HUES48 (cell line): ENCODE measurements at regions not wholly inside any gene's neighbourhood (a gene's known extent, or its start where the extent isn't known, plus 50 kb on each side); places are given as distances from the start of the nearest gene placed in this dataset.

Experiments used
- H3K27ac ChIP-seq: one replicate; pipeline ENCODE4 v1.7.0; 2013; ENCODE audit warnings: low read depth, low read length, inconsistent platforms
- H3K27me3 ChIP-seq: 2 replicates; pipeline ENCODE4 v1.6.1; 2013; ENCODE audit warnings: mild to moderate bottlenecking, low read length; ENCODE audit not compliant: control insufficient read depth, insufficient read depth
- H3K36me3 ChIP-seq: 2 replicates; pipeline ENCODE4 v1.6.1; 2013; ENCODE audit warnings: low read length; ENCODE audit not compliant: control insufficient read depth, insufficient read depth
- H3K4me1 ChIP-seq: 2 replicates; pipeline ENCODE4 v1.6.1; 2013; ENCODE audit warnings: mild to moderate bottlenecking, low read length; ENCODE audit not compliant: control insufficient read depth, insufficient read depth
- H3K4me3 ChIP-seq: 2 replicates; pipeline ENCODE4 v1.5.1; 2013; ENCODE audit warnings: mild to moderate bottlenecking, low read depth, low read length
- H3K9ac ChIP-seq: 2 replicates; pipeline ENCODE4 v1.6.1; 2013; ENCODE audit warnings: mild to moderate bottlenecking, low read depth, low read length, moderate library complexity
- H3K9me3 ChIP-seq: 2 replicates; pipeline ENCODE4 v1.6.1; 2013; ENCODE audit warnings: low read length; ENCODE audit not compliant: control insufficient read depth, insufficient read depth

DNA sequence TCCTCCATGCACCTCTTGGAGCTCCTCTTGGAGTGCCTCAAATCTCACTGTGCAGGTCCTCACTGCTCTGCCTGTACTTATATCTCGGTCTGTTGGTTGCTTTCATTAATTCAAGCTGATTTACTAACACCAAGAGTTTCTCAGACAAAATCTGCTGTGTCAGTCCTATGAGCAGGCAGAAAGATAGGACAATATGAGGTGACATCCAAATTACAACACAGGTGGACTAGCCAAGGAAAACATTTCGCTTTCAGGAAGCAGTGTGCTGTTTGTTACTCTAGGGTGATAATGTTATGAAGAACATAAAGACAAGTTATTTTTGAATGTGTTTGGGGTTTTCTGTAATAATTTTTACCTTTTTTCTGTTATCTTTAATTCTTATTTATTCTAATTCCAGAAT lies 264.1 kb upstream of the ANKH start:
- Histone ChIP-seq H3K27ac (no peak overlapping the region), H3K27me3 (no peaks in the 10 kb centered on the region), H3K4me1 (peaks cover 14% of the 10 kb centered on the region), H3K9ac (no peak overlapping the region), H3K9me3 (no peaks in the 10 kb centered on the region), H3K4me3 (no peak overlapping the region), H3K36me3 (no peaks in the 10 kb centered on the region)

DNA sequence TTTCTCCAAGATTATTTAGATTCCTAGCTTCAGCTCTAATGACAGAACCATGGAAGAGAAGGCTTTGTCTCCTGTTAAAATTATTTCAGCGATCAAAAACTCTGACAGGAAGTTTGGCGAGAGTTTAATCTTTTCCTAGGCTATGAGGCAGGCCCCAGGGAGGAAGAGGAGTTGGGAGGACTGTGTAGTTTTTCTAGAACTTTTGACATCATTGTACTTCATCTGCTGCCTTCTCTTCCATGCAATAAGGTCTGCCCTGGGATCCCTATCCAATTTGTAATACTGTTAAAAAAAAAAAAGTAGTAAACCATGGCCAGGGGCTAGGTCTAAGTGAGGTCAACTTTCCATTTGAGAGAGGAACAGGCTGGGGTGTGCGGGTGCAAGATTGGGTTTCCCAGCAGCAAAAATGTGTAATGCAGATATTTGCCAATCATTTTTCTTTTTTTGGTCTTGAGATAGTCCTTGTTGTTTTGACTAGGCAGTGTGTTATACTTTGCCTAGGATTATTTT lies 261.9 kb upstream of the ANKH start:
- no peak overlapping the region for H3K9ac ChIP-seq
- H3K4me1 ChIP-seq: peaks cover 14% of the 10 kb centered on the region
- H3K9me3 ChIP-seq: no peaks in the 10 kb centered on the region
- no peaks in the 10 kb centered on the region for H3K27me3 ChIP-seq
- H3K27ac ChIP-seq: no peak overlapping the region
- H3K36me3 ChIP-seq: no peaks in the 10 kb centered on the region
- no peak overlapping the region for H3K4me3 ChIP-seq

DNA sequence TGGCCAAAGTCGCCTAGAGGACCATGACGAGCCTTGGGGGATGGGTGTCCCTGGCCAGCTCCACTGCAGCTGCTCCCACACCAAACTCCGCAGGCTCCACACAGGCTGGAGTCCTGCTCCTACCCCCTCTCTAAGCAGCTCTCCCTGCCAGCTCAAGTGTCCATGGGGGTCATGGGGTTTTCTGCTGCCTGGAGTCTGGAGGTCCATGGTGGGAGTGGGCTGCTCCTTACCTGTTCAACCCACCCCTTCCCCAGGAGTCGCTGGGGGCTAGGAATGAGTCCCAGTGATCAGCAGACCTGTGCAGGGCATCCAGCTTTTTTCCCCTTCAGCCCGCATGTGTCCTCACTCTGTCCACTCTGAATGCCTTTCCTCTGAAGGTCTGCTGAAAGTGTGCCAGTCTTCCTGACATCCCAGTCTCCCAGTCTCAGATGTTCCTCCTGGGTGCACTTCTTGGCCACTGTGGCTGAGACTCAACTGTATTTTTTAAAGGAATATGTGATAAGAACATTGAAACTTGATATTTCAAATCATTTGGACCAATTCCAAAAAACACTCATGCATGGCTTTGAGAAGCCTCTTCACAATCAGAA lies 261.3 kb upstream of the ANKH start:
- H3K9me3 ChIP-seq: no peaks in the 10 kb centered on the region
- H3K4me3 ChIP-seq: no peak overlapping the region
- no peak overlapping the region for H3K9ac ChIP-seq
- peaks cover 11% of the 10 kb centered on the region for H3K4me1 ChIP-seq
- no peaks in the 10 kb centered on the region for H3K27me3 ChIP-seq
- no peak overlapping the region for H3K27ac ChIP-seq
- H3K36me3 ChIP-seq: no peaks in the 10 kb centered on the region

DNA sequence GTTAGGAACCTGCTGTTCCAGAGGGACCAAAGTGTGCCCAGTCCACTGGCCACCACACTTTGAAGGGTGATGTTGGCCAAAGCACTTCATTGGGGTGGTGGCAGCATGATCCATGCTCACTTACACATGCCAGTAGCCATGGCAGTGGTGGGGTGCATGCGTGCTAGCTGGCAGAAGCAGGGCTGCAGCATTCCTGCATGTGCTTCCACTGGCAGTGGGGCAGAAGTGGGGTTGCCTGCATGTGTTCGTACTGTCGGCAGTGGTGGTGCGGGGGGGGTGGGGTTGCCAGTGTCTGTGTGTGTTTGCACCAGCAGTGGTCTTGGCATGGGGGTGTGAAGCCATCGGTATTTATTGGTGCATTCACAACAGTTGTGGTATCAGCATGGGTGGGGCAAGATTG lies 260.3 kb upstream of the ANKH start:
- Histone ChIP-seq H3K4me3 (no peak overlapping the region), H3K27me3 (no peaks in the 10 kb centered on the region)

DNA sequence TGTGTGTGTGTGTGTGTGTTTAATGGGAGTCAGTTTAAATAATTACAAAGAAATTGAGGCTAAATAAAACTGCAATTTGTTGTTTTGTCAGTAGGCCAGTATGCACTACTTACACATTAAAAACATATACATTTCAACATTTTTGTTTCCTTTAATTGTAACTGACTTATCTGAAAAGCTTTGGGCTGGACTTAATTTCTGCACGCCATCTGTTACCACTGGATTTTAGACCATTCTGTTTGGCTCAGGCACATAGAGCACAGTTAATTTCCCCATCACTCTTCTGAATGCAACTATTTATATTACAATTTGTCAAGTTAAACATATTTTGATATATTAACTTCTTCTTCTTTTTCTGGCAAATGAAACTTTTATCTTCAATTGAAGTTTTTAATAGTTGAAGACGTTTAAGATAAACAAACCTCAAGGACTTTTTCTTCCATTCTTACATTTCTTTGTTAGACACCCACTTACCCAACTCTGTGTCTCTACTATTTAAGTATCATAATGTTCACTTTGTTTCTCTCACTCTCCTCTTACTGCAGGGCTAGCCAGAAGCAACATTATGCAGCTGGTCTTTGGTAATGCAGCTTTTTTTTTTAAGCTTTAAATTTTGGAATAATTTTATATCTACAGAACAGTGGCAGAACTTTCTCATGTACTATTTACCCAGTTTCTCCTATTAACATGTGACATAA lies 253.4 kb upstream of the ANKH start:
- no peak overlapping the region for H3K27ac ChIP-seq
- H3K9ac ChIP-seq: no peak overlapping the region
- no peaks in the 10 kb centered on the region for H3K4me1 ChIP-seq
- no peak overlapping the region for H3K4me3 ChIP-seq
- peaks cover 11% of the 10 kb centered on the region; the same call in 1 of the 2 replicates for H3K9me3 ChIP-seq
- no peaks in the 10 kb centered on the region for H3K27me3 ChIP-seq
- no peaks in the 10 kb centered on the region for H3K36me3 ChIP-seq

More for the DNA sequence above, 260.3 kb upstream of the ANKH start:
- Histone ChIP-seq H3K9me3 (no peaks in the 10 kb centered on the region), H3K4me1 (peaks cover 2% of the 10 kb centered on the region; the same call in 1 of the 2 replicates), H3K36me3 (no peaks in the 10 kb centered on the region), H3K9ac (no peak overlapping the region), H3K27ac (no peak overlapping the region)

DNA sequence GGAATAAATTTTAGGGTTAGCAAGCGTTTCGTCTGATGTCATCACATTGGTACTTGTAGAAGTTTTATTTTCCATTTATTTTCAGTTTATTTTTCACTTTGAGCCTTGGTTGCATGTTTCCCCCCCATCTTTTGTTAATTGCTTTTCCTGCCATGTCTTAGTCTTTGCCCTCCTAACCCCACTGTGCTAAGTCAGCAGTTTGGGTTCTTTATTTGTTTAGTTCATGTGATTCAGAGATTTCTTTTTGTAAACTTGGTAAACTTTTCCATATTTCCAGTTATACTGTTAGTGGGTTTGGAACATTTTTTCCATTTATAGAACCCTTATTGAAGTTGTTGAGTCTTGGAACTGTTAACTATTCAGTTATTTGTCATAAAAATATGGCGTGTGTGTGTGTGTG lies 252.9 kb upstream of the ANKH start:
- Histone ChIP-seq H3K9me3 (peaks cover 11% of the 10 kb centered on the region; the same call in 1 of the 2 replicates), H3K4me3 (no peak overlapping the region), H3K4me1 (no peaks in the 10 kb centered on the region), H3K27me3 (no peaks in the 10 kb centered on the region), H3K27ac (no peak overlapping the region), H3K36me3 (no peaks in the 10 kb centered on the region), H3K9ac (no peak overlapping the region)

DNA sequence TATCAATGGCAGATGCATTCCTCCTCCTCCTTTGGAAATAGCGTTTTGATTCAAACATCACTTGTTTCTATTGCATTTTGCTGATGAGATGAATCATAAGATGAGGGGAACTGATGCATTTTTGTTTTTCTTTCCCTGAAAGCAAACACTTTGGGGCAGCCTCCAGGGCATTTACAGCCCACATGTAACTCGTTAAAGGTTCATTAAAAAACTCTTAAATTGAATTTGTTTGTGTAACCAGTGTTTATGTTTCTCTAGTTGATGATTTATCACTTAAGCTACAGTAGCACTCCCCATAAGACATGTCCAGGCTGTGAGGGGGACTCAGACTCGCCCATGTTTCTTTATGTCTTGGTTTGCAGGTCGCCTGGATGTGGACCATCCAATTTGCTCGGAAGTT lies 246.1 kb upstream of the ANKH start:
- H3K9me3 ChIP-seq: peaks cover 11% of the 10 kb centered on the region; the same call in 1 of the 2 replicates
- H3K27ac ChIP-seq: no peak overlapping the region
- H3K27me3 ChIP-seq: no peaks in the 10 kb centered on the region

DNA sequence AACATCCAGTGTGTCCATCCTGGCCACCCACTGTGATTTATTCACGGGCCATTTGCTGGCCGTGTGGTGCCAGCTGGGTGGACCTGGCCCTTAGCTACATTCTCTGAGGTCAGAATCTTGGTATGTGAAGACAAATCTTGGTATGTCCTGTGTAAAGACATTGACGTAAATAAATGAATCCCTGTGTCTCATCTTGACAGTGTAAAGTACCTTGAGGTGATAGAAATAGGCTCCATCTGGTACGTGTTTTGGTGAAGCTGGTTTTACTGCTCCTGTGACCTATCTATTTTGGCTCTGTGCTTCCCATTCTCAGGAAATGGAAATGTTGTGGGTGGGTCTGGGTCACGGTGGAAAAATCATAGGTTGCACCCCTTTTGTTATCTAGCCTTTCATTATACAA lies 245.4 kb upstream of the ANKH start:
- Histone ChIP-seq H3K4me1 (no peaks in the 10 kb centered on the region), H3K27ac (no peak overlapping the region), H3K27me3 (no peaks in the 10 kb centered on the region), H3K36me3 (no peaks in the 10 kb centered on the region), H3K4me3 (no peak overlapping the region), H3K9ac (no peak overlapping the region), H3K9me3 (peaks cover 8% of the 10 kb centered on the region; the same call in 1 of the 2 replicates)

More for the DNA sequence above, 246.1 kb upstream of the ANKH start:
- no peak overlapping the region for H3K9ac ChIP-seq
- H3K4me1 ChIP-seq: no peaks in the 10 kb centered on the region
- no peak overlapping the region for H3K4me3 ChIP-seq
- H3K36me3 ChIP-seq: no peaks in the 10 kb centered on the region

DNA sequence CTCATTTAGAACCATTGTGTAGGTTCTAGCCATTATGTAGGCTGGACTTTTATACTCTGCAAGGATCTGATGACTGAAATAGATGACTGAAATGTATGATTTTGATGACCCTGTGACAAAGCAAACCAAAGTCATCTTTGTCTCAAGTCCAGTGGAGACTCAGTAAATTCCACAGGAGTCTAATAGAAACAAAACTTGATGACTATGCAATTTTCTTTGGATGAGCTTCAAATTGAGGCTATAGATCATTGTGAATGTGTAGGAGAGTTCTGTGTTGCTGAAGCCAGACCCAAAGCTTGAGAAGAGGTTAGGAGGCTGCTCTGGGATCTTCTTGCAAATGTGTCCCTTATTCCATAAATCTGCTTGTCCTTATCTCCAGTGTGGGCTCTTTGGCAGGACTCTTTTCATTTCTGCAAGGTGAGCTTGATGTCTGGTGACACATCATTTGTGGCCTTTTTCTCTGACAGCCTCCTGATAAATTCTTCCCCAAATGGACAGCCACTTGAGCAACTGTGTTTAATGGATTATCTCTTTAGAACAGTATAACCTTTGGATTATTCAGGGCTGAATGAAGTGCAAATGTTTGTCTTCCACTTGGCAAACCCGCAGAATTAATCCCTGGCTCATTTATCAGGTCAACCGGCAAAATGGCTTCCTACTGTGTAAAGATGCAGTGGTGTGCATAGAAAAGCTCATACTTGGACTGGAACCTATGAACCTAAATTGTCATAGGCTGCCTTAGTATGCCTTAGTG lies 235.1 kb upstream of the ANKH start:
- H3K36me3 ChIP-seq: no peaks in the 10 kb centered on the region
- H3K9me3 ChIP-seq: no peaks in the 10 kb centered on the region
- no peak overlapping the region for H3K9ac ChIP-seq
- H3K27me3 ChIP-seq: no peaks in the 10 kb centered on the region
- H3K27ac ChIP-seq: no peak overlapping the region
- H3K4me3 ChIP-seq: no peak overlapping the region
- no peaks in the 10 kb centered on the region for H3K4me1 ChIP-seq

DNA sequence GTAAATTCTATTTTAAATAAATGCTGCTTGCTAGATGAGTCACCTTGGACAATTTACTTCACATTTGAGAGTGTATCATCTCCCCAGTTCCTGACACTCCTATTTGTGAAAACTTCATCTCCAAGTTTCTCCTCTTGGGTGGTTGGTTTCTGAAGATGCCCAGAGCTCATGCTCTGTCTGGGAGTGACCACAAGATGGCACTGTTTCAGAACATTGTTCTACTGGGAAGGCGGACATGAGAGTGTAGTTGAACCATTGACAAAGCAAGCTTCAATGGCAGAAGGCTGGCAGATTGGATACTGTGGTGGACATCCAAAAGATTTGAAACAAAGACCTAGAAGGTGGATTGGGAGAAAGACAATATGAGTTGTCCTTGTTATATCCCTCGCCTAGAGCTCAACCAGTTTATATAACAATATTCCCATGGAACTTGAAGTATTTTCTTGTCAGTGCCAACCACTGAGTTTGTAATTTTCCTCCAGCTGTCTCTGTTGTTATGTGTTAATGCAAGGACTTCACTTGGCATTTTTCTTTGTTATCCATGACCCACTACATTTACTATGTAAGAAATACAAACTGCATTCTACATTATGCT lies 234.3 kb upstream of the ANKH start:
- no peaks in the 10 kb centered on the region for H3K36me3 ChIP-seq
- no peak overlapping the region for H3K9ac ChIP-seq
- no peaks in the 10 kb centered on the region for H3K9me3 ChIP-seq
- no peak overlapping the region for H3K4me3 ChIP-seq
- H3K27me3 ChIP-seq: no peaks in the 10 kb centered on the region
- no peak overlapping the region for H3K27ac ChIP-seq
- no peaks in the 10 kb centered on the region for H3K4me1 ChIP-seq
